H1 (cell line): ENCODE measurements at regions not wholly inside any gene's neighbourhood (a gene's known extent, or its start where the extent isn't known, plus 50 kb on each side); places are given as distances from the start of the nearest gene placed in this dataset.

Source experiments
- CHD1 ChIP-seq: IDR thresholded peaks from 2 replicates; pipeline ENCODE4 v1.6.1; 2012; ENCODE audit warnings: low read depth, low read length, improper control_type of control experiment
- EZH2 ChIP-seq: fragments of 200-600 bp; sonication (generic); IDR thresholded peaks from 2 replicates; pipeline ENCODE4 v1.7.1; 2012; ENCODE audit warnings: low read depth, mild to moderate bottlenecking, moderate library complexity, low read length, inconsistent platforms; ENCODE audit not compliant: severe bottlenecking
- JUND ChIP-seq: IDR thresholded peaks from 2 replicates; pipeline ENCODE4 v1.6.1; 2011; ENCODE audit warnings: mild to moderate bottlenecking, improper control_type of control experiment, low read length
- TF ChIP-seq, protein P1 (sequence below): IDR thresholded peaks from 2 replicates; pipeline ENCODE4 v1.6.1; 2011; ENCODE audit warnings: low read length, improper control_type of control experiment

DNA sequence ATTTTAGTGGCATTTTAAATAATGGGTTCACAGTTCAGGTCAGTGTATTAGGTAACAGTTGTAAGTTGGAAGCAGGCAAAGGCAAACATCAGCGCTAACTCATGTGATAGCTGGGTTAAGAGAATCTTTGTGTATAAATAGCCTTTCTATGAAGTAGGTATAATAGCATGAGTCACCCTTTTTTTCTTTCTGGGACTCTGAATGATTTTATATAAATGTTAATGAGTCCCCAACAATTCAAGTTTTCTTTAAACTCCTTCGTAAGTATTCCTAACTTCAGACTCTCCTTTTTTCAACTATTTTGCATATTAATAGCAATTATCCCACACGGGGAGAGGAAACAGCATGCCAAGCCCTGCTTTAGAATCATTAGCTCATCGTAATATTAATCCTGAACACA lies 384.3 kb downstream of the PIK3C3 start (continued):
- TF ChIP-seq CHD1 (no peak), EZH2 (no peak), JUND (no peak)
- TF ChIP-seq, protein P1, sequence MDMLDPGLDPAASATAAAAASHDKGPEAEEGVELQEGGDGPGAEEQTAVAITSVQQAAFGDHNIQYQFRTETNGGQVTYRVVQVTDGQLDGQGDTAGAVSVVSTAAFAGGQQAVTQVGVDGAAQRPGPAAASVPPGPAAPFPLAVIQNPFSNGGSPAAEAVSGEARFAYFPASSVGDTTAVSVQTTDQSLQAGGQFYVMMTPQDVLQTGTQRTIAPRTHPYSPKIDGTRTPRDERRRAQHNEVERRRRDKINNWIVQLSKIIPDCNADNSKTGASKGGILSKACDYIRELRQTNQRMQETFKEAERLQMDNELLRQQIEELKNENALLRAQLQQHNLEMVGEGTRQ, result no peak
